C1 segment of cervical spinal cord (tissue), 14 donors: ENCODE measurements at regions not wholly inside any gene's neighbourhood (a gene's known extent, or its start where the extent isn't known, plus 50 kb on each side); places are given as distances from the start of the nearest gene placed in this dataset.
"Not testable (repeated sequence)": the region's sequence is repeated elsewhere in the genome, so short reads cannot be mapped to it uniquely, and the experiment has no call there.

Source experiments
- DNase-seq, 14 donors: peaks; one replicate each; lab custom pipeline; 2025; lab: John Stamatoyannopoulos, UW

DNA sequence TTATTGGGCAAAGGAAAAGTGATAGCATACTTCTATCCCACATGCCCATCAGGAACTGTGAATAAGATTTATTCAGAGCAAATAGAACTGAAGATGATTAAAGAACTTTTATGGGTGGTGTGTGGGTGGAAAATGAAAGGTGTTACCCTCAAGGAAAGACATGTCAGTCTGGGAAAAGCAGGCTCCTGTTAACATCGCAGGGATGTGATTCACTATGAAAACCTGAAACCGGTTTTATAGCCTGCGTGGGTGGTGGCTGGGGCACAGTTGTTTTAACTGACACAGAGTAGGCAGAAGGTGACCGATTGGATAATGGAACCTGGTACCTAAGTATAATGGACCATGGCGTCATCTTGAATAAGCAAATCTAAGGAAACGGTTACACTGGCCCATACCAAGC, 61.3 kb upstream of the CASK start:
- DNase-seq: no peak

- DNase-seq: no peak
Measured at GRCh38 chrX:41982953-41983352, 59.6 kb upstream of the CASK start.

DNA sequence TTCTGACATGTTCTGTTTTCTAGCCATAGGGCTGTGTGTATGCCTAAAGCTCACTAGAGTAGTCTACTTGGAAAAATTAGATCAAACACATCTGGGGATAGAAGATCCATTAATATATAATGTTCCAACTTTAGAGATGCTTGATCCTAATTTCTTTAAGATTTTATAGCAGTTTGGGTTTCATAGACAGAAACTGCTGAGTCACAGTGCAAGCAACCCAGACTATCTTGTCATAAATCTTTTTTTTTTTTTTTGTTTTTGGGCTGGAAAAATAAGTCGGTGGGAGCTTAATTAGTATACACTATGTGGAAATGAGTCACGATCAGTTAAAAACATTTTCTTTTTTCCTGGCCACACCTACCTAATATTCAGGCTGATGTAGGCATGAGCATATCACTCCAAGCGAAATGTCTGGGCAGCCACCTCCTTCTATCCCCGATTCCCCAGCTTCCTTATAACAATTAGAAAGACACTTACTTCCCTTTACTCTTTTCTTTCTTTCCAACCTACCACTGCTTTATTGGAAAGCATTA, 58.2 kb upstream of the CASK start:
- DNase-seq: no peak

- DNase-seq: not testable (repeated sequence)
Measured at GRCh38 chrX:41974677-41975076, 51.3 kb upstream of the CASK start.

- no peak for DNase-seq
Measured at GRCh38 chrX:41973208-41973607, 49.9 kb upstream of the CASK start.
